Activated T-cell treated with anti-CD3 and anti-CD28 coated beads for 1 hour (primary cell): ENCODE measurements at regions not wholly inside any gene's neighbourhood (a gene's known extent, or its start where the extent isn't known, plus 50 kb on each side); places are given as distances from the start of the nearest gene placed in this dataset.

Source experiments
- DNase-seq: peaks from one replicate; pipeline ENCODE4 v3.0.0-alpha.2; 2020; ENCODE audit warnings: low read depth

GRCh38 chr16:55271945-55272513, 52.0 kb upstream of the IRX6 start:
- no peak for DNase-seq

DNA sequence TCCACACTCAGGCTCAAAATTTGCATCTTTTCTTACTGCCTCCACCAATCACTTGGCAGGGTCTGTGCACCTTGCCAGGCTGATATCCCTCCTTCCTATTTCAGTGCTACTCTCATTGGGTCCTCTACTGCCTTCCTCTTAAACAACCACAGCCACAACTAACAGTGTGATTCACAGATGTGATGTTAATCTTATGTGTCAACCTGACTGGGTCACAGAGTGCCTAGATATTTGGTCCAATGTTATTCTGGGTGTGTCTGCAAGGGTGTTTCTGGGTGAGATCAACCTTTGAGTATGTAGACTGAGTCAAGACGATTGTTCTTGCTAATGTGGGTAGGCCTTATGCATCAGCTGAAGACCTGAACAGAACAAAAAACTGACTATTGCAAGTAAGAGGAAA, 51.3 kb upstream of the IRX6 start:
- no peak for DNase-seq

DNA sequence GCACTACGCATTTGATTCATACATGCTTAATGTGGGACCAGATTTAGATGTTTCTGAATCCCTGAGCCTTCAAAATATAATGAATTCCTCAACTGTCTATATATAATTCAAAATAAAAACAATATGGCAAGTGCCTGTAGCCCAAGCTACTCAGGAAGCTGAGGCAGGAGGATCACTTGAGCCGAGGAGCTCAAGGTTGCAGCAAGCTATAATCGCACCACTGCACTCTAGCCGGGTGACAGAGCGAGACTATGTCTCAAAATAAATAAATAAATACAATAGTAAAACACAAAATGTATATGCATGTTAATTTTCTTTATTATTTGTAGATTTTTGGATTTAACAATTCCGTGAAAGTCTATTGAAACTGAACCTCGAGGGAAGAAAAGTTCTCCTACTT, 50.6 kb upstream of the IRX6 start:
- no peak for DNase-seq

- DNase-seq, result no peak
These were observed 50.0 kb upstream of the IRX6 start for GRCh38 chr16:55273959-55274358.
